ENCODE measurements at regions not wholly inside any gene's neighbourhood (a gene's known extent, or its start where the extent isn't known, plus 50 kb on each side); places are given as distances from the start of the nearest gene placed in this dataset.

DNA sequence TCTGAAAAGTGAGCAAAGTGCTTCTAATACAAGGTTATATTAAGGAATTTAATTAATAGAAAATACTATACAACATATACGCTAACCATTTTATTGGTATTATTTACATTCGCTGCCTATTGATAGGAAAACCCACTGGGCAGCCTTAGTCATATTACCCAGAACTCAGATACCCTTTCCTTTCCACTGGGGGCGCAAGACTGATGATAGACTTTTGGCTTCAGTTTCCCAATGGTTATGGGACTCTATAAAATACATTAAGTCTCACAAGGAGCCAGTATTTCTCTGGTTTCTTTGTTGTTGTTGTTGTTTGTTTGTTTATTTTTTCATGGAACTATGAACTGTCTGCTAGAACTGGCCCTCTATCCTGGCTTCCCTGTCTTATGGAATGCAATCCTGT is 471.1 kb upstream of the KIRREL3 start:
- Histone ChIP-seq H3K9me3 (no peaks in the 10 kb centered on the region), H3K4me3 (no peak overlapping the region), H3K27ac (replicated peaks in 1 of 4) (no peak overlapping the region), H3K4me1 (no peaks in the 10 kb centered on the region), H3K27me3 (no peaks in the 10 kb centered on the region), H3K36me3 (no peaks in the 10 kb centered on the region)
- no peak for DNase-seq (ENCODE audit: extremely low spot score)
- 91% methylated on average over 3 of the region's 3 CpGs for WGBS
- intact Hi-C loops (cut with DNase I) = no loop called here
- TF ChIP-seq EP300 (IDR thresholded peaks at IDR 0.05) = no peak
- TF ChIP-seq POLR2AphosphoS5 (IDR thresholded peaks at IDR 0.05) = no peak
- TF ChIP-seq, protein P1, sequence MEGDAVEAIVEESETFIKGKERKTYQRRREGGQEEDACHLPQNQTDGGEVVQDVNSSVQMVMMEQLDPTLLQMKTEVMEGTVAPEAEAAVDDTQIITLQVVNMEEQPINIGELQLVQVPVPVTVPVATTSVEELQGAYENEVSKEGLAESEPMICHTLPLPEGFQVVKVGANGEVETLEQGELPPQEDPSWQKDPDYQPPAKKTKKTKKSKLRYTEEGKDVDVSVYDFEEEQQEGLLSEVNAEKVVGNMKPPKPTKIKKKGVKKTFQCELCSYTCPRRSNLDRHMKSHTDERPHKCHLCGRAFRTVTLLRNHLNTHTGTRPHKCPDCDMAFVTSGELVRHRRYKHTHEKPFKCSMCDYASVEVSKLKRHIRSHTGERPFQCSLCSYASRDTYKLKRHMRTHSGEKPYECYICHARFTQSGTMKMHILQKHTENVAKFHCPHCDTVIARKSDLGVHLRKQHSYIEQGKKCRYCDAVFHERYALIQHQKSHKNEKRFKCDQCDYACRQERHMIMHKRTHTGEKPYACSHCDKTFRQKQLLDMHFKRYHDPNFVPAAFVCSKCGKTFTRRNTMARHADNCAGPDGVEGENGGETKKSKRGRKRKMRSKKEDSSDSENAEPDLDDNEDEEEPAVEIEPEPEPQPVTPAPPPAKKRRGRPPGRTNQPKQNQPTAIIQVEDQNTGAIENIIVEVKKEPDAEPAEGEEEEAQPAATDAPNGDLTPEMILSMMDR (IDR thresholded peaks at IDR 0.05) = no peak
- TF ChIP-seq POLR2A (IDR thresholded peaks at IDR 0.05; ENCODE audit: low read depth) = no peak

DNA sequence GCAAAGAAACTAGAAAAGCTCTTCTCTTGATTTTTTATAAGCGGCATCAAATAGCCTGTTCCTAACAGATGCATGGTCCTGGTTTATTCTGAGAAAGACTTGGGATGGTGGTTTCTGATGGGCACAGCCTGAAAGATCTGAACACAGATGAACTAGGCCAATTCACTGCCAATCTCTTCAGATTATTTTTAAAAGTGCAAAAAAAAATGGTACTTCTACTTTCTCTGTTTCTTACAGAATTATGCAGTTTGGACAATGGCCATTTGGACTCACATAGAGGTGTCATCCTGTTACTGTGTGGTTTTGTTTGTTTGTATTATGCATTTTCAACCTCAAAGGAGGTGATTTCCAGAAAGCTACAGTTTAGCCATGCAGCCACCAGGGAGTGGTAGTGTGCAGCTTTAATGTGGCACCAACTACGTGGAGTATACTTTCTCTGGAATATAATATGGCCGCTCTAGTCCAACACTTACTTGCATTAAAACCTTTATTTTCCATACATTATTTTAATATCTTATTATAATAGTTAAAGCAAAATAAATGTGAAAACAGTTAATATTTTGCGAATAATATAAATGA is 469.8 kb upstream of the KIRREL3 start:
- Histone ChIP-seq H3K4me3 (no peak overlapping the region), H3K27ac (replicated peaks in 1 of 4) (no peak overlapping the region), H3K27me3 (no peaks in the 10 kb centered on the region), H3K9me3 (no peaks in the 10 kb centered on the region), H3K36me3 (no peaks in the 10 kb centered on the region), H3K4me1 (no peaks in the 10 kb centered on the region)
- DNase-seq (ENCODE audit: extremely low spot score) = no peak
- intact Hi-C loops (cut with DNase I) = no loop called here
- 76% methylated on average over 4 of the region's 4 CpGs for WGBS
- TF ChIP-seq, protein P1 (IDR thresholded peaks at IDR 0.05) = peak in 1 of 3 experiments; percentile 21
- no peak for TF ChIP-seq EP300 (IDR thresholded peaks at IDR 0.05)

DNA sequence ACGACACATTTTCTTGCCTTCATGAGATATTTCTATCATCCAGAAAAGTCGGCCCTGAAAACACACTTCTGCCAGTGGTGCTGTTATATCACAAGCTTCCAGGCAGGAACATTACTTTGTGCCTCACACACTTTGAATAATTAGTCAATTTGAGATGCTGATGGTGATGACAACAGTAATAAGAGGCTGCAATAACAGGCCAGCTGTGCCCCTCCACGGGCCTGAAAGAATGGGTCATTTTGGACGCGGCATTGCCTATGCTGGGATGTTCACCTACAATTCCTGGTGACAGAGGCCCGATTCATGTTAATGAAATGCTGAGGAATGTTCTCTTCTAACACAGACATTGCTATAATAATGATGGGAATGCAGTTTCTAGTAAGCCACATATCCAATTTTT is 463.8 kb upstream of the KIRREL3 start:
- no peaks in the 10 kb centered on the region for H3K36me3 ChIP-seq
- peak; percentile 47 for DNase-seq (ENCODE audit: extremely low spot score)
- no peak overlapping the region for H3K27ac ChIP-seq (replicated peaks in 1 of 4)
- H3K4me3 ChIP-seq = no peak overlapping the region
- no peaks in the 10 kb centered on the region for H3K9me3 ChIP-seq
- no peaks in the 10 kb centered on the region for H3K27me3 ChIP-seq
- TF ChIP-seq, protein P1 (IDR thresholded peaks at IDR 0.05) = no peak
- no peaks in the 10 kb centered on the region for H3K4me1 ChIP-seq
- intact Hi-C loops (cut with DNase I) = no loop called here
- WGBS = 83% methylated on average over 6 of the region's 6 CpGs

DNA sequence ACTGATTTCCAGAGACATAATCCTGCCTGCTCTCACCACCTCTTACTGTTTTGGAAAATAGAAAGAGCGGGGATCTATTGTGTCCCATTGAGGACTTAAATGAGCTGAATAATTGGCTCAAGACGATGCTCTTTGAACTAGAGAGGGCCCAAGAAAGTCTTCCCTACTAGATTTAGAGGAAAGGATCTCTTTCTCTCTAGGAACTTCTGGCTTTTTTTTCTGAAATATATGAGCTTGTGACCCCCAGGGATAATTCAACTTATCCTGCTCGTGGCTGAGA is 461.4 kb upstream of the KIRREL3 start:
- WGBS = 79% methylated on average over 3 of the region's 3 CpGs

More for the DNA sequence above, 461.4 kb upstream of the KIRREL3 start:
- H3K4me1 ChIP-seq = no peaks in the 10 kb centered on the region
- H3K27ac ChIP-seq (replicated peaks in 1 of 4) = no peak overlapping the region
- no peaks in the 10 kb centered on the region for H3K27me3 ChIP-seq
- DNase-seq (ENCODE audit: extremely low spot score) = no peak
- TF ChIP-seq POLR2AphosphoS5 (IDR thresholded peaks at IDR 0.05) (no peak), POLR2A (IDR thresholded peaks at IDR 0.05; ENCODE audit: low read depth) (no peak), EP300 (IDR thresholded peaks at IDR 0.05) (no peak)
- TF ChIP-seq, protein P1 (IDR thresholded peaks at IDR 0.05) = no peak
- H3K36me3 ChIP-seq = no peaks in the 10 kb centered on the region
- H3K9me3 ChIP-seq = no peaks in the 10 kb centered on the region
- no peak overlapping the region for H3K4me3 ChIP-seq
- intact Hi-C loops (cut with DNase I) = no loop called here
